ENCODE measurements at regions not wholly inside any gene's neighbourhood (a gene's known extent, or its start where the extent isn't known, plus 50 kb on each side); places are given as distances from the start of the nearest gene placed in this dataset.

- TF ChIP-seq CTCF (IDR thresholded peaks at IDR 0.05 in 4 of 5, conservative IDR thresholded peaks at IDR 0.05 in 1 of 5): no peak
- no peak for TF ChIP-seq POLR2A (IDR thresholded peaks at IDR 0.05)
Observed at GRCh38 chrX:23494741-23495140, 160.1 kb downstream of the PTCHD1 start.

All from gastrocnemius medialis (tissue), 4 donors.